ENCODE measurements at regions not wholly inside any gene's neighbourhood (a gene's known extent, or its start where the extent isn't known, plus 50 kb on each side); places are given as distances from the start of the nearest gene placed in this dataset.

DNA sequence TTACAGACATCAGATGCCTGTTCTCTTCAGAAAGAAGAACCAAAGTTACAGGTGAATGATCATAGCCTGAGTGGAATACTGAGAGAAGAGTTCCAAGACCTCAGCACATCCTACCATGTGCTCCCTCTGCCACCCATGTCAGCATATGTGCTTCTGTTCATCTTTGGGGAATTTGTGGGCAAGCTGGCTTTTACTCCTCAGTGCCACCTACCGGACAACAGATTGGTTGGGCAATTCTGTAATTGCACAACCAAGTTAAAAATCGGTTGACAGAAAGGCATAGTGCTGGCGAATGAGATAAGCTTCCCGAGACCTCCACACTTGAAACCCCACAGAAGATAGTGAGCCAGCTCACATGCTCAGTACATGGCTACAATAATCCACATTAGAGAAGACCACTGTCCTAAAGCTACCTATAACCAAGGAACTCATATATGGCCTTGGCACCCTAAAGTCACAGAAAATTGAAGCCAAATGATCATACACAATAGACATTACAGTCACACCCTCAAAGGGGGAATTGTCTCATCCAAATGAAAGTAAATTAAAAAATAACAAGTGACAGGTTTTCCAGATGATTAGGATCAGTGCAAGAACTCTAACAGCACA is 1238.0 kb upstream of the NUDT12 start:
- DNase-seq (ENCODE audit: low read depth in 2 of 2): no peak

DNA sequence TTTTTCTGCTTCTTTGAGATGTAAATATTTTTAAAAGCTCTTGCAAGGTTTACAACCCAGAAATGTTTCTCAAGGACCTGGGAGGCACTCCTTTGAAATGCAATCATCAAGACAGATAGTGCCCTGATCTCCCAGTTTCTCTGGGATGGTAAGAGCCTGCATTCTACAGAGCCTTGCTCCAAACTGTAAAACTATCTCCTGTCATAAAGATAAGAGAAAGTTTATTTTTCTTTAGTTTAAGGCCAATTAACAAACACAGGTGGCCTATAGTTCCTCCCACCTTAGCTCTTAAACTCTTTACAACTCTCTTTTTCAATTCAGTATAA is 1231.1 kb upstream of the NUDT12 start:
- no peak for DNase-seq (ENCODE audit: low read depth in 2 of 2)

DNA sequence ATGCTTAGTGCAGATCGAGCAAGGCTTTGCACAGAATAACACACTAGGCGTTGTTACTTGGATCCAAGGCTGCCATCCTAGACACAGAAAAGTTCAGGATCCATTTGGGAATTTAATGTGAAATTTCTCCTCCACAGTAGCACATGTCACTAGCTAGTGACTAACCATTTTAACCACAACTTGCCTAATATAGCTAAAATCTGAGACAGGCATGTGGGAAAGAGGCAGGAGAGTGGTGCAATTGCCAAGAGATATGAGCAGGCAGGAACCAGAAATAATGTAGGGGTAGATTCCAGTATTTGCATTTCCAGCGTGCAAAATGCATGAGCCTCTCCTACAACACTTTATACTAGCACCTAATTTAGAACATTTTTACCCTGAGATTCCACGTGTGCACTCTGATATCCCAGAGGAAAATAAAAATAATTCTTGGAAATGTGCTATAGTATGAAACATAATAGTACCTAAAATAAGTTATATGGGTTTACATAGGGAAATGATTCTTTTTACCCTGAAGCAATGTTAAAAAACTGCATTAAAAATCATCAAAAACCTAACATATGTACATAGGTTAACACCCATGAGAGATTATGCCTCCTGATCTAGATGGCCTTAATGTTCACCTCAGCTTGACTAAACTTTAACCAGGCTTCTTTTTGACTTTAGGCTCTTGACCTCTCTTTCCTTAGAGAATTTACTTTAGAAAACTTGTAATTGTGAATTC is 1230.6 kb upstream of the NUDT12 start:
- no peak for DNase-seq (ENCODE audit: low read depth in 2 of 2)

DNA sequence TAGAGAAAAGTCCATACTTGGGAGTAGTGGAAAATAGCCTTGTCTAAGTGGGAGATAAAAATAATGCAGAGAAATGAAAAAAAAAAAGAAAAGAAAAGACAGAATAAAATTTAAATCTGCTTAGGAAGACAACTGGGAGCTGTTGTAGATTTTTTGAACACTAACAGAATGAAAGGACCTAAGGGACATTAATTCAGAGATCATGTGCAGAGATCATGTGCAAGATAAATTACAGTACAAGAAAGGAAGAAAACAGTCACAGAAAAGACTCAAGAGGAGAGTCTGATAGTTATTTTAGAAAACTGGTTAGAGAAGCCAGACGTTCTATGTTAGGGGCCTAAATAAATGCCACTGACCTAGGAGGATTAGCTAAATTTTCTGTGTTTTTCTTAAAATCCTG is 1226.8 kb upstream of the NUDT12 start:
- no peak for DNase-seq (ENCODE audit: low read depth in 2 of 2)

DNA sequence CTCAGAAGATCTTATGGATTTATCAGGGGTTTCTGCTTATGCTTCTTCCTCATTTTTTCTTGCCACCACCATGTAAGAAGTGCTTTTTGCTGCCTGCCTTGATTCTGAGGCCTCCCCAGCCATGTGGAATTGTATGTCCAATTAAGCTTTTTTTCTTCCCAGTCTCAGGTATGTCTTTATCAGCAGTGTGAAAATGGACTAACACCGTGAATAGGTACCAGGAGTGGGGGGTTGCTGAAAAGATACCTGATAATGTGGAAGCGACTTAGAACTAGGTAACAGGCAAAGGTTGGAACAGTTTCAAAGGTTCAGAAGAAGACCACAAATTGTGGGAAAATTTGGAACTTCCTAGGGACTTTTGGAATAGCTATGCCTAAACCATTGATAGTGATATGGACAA is 1222.5 kb upstream of the NUDT12 start:
- DNase-seq (ENCODE audit: low read depth in 2 of 2): no peak

DNA sequence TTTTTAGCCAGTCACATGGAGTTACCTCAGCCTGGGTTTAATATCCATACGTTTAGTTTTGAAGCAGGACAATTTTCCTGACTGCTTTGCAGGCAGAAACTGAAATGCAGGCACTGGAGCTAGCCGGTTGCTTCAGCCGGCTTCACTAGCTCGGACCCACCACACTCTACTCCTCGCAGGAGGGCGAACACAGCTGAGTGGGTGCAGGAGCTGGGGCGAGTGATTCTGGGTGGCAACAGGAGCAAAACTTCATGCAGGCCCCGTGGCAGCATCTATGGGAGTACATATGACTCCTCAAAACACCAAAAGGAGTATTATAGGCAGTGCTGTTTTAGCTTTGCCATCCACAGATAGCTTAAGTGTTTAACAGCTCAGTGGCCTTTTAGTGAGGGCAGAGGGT is 1211.8 kb upstream of the NUDT12 start:
- no peak for DNase-seq (ENCODE audit: low read depth in 2 of 2)

DNA sequence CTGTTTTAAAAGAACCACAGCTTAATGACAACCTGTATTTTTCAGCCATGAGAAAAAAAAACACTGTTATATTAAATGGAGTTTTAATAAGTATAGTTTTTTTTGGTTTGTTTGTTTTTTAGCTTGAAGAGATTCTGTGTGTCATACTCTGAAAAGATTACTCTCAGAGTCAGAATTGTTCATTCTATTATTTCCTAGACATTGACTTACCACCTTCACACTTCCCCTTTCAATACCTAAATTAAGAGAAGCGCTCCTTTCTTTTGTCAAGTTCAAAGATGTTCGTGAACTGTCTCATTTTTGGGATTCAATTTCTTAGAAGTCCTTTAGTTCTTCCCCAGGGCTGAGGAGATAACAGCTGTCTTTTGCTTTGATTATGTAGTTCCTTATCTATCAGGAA is 1201.6 kb upstream of the NUDT12 start:
- DNase-seq (ENCODE audit: low read depth in 2 of 2): no peak

DNA sequence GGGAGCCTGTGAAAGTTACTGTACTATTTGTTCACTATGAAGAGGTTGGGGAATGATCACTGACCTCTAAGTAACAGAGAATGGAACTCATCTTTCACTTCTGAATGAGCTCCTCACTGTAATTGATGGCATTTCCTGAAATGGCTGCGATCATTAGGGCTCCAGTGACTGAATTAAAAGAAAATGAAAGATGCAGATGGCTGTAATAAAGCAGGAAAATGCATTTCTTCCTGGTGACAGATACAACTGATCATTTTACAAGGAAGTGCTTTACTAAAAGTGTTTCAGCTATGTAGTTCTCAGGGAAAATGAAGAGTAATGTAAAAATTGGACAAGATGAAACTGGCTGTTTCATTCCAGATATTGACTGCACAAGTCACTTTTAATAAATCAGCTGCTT is 1200.6 kb upstream of the NUDT12 start:
- no peak for DNase-seq (ENCODE audit: low read depth in 2 of 2)

DNA sequence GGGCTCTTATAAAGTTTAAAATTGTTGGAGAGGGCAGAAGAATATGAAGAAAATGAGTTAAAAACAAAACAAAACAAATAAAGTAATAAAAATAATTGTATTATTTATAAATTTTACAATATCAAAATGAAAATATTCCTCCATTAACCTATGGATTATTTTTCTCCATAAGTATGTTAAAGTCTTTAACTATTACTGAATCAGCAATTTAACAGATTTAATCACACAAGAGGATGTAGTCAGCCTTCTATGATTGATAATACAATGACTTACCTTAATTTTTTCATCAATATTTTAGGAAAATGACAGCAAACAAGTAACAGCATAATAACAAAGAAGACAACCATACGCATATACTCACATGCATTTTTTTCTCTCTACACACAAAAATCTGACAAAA is 1195.3 kb upstream of the NUDT12 start:
- no peak for DNase-seq (ENCODE audit: low read depth in 2 of 2)

DNA sequence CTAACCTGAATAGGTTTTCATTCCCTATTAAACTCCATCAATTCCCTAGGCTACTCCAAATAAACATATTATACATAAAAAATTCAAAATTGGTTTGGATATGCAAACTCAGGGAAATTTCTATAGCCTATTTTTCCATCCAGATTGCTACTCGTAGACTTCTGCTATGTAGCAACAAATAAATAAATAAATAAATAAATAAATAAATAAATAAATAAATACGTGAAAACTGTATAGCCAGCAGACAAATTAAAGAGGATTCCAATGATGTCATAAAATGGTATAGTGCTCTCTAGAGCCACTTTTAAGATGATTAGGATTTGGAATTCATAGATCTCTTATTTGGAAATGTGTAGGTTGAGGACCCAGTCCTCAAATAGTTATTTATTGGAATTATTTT is 1193.2 kb upstream of the NUDT12 start:
- DNase-seq (ENCODE audit: low read depth in 2 of 2): no peak

DNA sequence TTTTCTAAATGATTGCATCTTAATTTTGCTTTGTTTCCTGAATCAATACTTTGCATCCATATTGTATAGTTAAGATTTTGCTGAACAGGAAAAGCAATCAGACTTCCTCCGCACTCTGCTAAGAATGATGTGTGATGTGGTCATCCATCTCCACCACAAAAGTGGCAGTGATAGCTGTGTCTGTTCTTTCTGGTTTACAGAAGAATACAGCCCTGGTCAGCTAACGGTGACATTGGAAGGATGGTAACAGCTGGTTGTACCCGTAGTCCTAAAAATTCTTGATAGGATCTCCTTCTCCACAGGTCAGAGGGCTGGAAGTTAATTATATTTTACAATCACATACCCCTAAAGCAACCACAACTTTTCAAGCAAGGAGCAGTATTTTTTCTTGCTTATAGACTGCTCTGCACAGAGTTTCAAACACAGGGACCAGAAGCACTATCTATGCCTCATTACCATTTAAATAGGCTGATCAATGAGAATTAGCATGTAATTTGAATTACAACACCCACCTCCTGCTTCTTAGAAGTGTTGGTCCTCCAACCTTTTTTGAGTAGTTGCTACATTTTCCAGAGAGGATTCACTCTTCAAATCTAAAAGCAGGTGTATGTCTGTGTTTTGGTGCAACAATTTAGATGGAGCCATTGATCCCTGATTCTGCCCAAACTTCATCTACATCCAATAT is 1191.9 kb upstream of the NUDT12 start:
- DNase-seq (ENCODE audit: low read depth in 2 of 2): no peak

DNA sequence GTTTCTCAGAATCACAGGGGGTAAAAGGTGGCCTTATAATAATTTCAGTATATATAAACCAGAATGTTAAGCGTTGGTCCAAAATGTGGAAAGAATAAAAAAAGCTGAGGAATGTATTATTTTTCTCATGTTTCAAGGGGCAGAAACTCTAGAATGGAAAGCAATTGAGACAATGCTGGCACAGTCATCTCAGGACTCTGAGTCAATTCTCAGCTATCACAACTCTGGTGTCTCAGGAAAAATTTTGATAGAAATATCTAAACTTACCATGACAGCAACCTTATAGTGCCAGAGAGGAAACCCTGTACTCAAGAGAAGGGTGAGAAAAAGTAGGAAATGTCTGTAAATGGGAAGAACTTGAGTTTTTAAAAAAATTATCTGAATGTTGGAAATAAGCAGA is 1189.4 kb upstream of the NUDT12 start:
- no peak for DNase-seq (ENCODE audit: low read depth in 2 of 2)

DNA sequence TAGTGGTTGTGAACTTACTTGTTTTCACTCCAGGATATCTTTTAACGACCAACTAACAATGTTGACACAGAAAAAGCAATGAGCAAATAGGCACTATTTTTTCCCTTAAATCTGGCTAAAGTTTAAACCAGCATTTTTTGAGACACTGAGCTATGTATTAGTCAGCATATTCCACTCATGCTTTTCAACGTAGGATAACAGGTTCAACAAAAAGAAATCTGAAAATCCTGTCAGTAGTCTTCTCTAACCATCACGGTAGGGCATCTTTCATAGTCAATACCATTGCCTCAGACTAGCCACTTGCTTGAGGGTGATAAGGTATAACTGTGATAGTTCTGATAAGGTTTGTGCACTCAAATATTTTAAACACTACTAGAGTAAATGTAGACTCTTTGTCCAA is 1177.3 kb upstream of the NUDT12 start:
- DNase-seq (ENCODE audit: low read depth in 2 of 2): no peak

DNA sequence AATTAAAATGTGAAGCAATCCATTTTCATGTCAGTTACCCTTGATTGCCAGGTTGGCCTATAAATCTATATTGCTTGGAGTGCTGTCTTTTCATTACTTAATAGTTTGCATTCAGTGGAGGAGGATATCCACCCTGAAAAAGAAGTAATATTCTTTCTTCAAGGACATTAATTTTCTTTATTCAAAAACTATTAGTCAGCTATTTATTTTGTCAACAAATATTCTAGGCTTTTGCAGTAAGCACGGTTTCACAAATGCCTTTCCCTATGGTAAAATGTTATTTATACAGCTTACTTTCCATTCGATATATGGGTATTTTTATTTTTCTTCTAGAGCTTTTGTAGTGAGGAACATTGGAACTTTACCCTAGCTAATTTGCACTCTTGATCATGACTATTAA is 1176.9 kb upstream of the NUDT12 start:
- DNase-seq (ENCODE audit: low read depth in 2 of 2): no peak

DNA sequence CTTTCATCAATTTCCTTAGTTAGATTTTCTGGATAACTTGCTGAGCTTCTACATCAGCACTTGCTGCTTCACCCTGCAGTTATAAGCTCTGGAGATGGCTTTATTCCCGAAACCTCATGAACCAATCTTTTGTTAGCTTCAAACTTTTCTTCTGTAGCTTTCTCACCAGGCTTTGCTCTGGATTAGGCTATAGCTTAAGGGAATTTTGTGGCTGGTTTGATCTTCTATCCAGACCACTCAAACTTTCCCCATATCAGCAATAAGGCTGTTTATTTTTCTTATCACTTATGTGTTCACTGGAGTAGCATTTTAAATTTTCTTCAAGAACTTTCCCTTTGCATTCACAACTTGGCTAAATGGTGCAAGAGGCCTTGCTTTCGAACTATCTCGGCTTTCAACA is 1173.5 kb upstream of the NUDT12 start:
- no peak for DNase-seq (ENCODE audit: low read depth in 2 of 2)

DNA sequence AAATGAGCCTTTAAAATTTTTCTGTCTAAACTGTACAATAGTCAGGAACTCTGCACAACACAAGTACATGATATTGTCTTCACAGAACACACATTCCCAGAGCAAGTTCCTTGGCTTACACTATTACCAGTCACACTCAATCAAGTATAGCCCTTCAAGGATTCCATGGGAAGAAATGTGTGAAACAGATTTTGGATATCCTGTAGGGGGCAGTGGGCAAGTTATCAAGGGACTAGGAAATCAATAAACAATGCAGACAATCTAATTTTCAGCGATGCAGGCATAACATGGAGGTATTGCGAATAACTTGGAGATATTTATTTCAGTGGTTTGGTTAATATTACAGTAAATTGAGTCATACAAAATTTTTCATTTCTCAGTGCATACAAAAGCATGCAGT is 1171.5 kb upstream of the NUDT12 start:
- DNase-seq (ENCODE audit: low read depth in 2 of 2): no peak

DNA sequence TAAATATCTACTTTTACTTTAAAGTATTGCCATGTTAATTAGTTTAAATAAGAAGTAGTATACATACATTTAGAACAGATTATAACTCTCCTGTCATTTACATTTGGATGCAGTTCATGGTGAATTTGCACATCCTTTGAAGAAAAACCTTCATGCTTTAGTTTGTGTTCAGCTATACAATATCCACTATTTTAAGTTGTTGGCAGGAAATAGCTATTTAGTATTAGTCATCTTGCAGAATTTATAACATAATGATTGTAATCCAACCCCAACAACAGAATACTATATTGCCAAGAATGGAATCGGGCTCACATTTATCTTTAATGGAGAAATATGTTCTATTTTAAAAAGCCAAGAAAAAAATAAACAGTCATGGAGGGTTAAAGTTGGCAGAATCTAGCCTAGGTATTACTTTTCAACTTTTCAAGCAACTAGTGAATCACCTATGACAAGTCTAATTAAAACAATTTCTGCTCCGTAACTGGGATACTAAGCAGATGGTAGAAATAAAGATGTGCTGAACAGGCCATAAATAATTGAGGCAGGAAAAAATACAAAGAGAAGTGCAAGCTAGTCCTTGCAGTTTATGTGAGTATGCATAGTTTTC is 1170.6 kb upstream of the NUDT12 start:
- no peak for DNase-seq (ENCODE audit: low read depth in 2 of 2)

DNA sequence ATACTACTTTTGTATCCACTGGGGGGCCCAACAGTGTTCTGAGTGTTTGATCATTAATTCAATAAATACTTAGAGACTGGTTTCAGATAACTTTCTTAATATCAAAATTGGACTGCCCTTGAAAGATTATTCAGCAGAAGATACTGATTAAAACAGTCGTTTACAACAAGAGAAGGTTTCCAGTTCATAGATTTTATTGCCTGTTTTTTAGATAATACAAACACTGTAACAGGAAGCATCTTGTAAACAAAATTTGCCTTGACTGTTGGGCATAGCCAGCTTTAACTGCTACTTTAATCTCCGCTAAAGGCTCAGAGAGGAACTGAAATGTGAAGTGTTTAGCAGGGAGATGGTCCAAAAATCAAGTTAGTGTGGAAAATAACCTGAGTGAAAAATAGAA is 1168.7 kb upstream of the NUDT12 start:
- no peak for DNase-seq (ENCODE audit: low read depth in 2 of 2)

DNA sequence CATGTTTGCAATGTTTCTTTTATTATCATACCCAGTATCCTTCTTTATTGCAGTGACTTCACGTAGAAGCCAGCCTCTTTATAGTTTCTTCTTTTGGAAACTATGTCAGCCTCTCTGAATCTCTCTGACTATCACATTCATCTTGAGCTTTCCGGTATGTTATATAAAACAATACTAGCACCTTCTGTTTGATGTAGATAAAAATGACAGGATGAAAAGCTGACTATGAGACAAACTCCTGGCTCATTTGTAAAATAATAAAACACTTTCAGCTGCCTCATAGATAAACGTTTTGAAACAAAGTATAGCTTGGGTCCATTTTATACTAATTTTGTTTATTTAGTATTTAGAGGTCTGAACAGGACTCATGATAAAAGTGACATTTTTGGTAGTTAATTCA is 1145.4 kb upstream of the NUDT12 start:
- no peak for DNase-seq (ENCODE audit: low read depth in 2 of 2)

DNA sequence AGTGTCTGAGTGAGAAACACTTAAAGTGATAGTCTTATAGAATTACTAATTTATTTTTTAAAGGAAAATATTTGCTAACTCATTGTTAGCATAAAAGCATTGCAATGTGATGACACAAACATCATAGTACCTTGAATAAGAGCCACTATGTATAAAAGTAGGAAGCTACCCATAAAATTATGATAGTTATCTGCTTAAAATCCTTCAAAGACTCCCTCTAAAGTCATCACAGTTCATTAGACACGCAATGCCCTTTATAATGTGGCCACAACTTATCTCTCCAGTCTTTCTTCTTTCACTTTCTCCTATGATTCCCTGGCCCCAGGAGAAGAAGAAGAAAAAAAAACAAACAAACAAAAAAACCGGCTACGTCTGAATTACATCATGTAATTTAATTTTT is 1144.0 kb upstream of the NUDT12 start:
- no peak for DNase-seq (ENCODE audit: low read depth in 2 of 2)

DNA sequence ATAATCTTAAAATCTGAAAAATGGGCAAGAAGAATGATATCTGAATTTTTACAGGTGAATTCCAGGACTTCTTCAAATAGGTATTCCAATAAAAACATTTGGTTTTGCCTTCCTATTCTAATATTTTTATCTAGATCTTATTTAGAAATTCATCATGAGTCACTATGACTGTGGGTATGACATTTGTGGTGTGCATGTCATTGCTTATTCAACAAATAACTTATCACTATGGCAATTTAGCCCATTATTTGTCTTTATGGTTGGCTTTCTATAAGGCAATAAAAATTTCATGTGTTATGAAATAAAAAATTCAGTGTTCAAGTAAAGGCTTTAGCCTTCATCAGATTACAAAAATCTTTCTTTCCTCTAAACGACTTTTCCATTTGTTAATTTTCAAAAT is 1139.6 kb upstream of the NUDT12 start:
- DNase-seq (ENCODE audit: low read depth in 2 of 2): no peak

DNA sequence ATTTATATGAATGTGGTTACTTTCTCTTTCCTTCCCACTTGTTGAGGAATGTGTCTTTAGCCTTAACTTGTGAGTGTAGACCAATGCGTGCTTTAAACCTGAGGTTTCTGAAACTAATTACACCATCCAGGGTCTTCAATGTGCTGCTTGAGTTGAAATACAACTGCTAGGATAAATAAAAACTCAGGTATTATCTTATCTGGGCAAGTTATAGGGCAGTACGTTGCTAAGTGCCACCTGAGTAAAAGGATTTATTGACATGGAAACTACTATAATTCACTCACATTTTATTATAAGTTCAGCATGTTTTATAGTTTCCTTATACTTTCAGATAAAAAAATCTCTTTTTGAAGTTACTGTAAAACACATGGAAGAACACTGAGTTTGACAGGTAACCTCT is 1136.8 kb upstream of the NUDT12 start:
- DNase-seq (ENCODE audit: low read depth in 2 of 2): no peak

DNA sequence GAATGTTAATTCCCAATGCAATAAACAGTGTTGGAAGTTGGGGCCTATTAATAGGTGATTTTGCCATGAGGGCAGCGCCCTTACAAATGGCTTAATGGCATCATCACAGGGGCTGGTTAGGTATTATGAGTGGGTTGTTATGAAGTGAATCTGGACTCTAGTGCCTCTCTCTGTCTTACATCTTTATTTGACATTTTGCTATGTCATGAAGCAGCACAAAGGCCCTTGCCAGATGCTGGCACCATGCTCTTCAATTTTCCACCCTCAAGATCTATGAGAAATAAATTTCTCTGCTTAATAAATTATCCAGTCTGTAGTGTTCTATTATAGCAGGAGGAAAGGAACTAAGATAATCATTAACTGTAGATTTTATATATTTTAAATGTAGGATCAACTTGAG is 1098.7 kb upstream of the NUDT12 start:
- DNase-seq (ENCODE audit: low read depth in 2 of 2): no peak

Data from dermis microvascular lymphatic vessel endothelial cell (primary cell).